Left ventricle myocardium superior (tissue), 1 donor: ENCODE measurements at regions not wholly inside any gene's neighbourhood (a gene's known extent, or its start where the extent isn't known, plus 50 kb on each side); places are given as distances from the start of the nearest gene placed in this dataset.
A peak's percentile ranks its signal among the peaks of the same experiment; 100 is the strongest.
"Not testable (repeated sequence)": the region's sequence is repeated elsewhere in the genome, so short reads cannot be mapped to it uniquely, and the experiment has no call there.

Experiments used
- ATAC-seq: fragments of 200-7000 bp; cut with Tn5 transposase; one replicate; pipeline ENCODE4 v1.9.1; 2020; ENCODE audit warnings: mild to moderate bottlenecking, moderate library complexity
- DNase-seq: peaks from one replicate; pipeline ENCODE4 v3.0.0-alpha.2; 2020
- intact Hi-C: fragments of 100-400 bp; cut with micrococcal nuclease; formaldehyde crosslinking; loops from one replicate; pipeline ENCODE4 v1.11.0; 2022
- donor health status: DM: no; HTN: yes; CAD: no; lungs with severe emphysema.

GRCh38 chr7:34544621-34545020 lies 113.4 kb upstream of the NPSR1 start:
- intact Hi-C loops, result no loop called here
- DNase-seq, result no peak
- no peak for ATAC-seq

- intact Hi-C loops, result no loop called here
- no peak for DNase-seq
- ATAC-seq, result no peak
Measured at GRCh38 chr7:34550996-34551395, 107.0 kb upstream of the NPSR1 start.

- DNase-seq (no peak), ATAC-seq (no peak)
- intact Hi-C loops, result no loop called here
Measured at GRCh38 chr7:34552502-34552901, 105.5 kb upstream of the NPSR1 start.

- DNase-seq, result no peak
- no peak for ATAC-seq
- intact Hi-C loops, result no loop called here
Measured at GRCh38 chr7:34558022-34558421, 100.0 kb upstream of the NPSR1 start.

- intact Hi-C loops, result no loop called here
- DNase-seq, result no peak
- no peak for ATAC-seq
Measured at GRCh38 chr7:34564091-34564490, 93.9 kb upstream of the NPSR1 start.

GRCh38 chr7:34567906-34568305 lies 90.1 kb upstream of the NPSR1 start:
- DNase-seq (no peak), ATAC-seq (no peak)
- intact Hi-C loops, result no loop called here

- ATAC-seq (no peak), DNase-seq (no peak)
- intact Hi-C loops, result no loop called here
Measured at GRCh38 chr7:34569975-34570699, 87.9 kb upstream of the NPSR1 start.

GRCh38 chr7:34575006-34575405 lies 83.0 kb upstream of the NPSR1 start:
- ATAC-seq, result no peak
- intact Hi-C loops, result no loop called here
- no peak for DNase-seq

- ATAC-seq, DNase-seq, intact Hi-C loops: not testable (repeated sequence)
Measured at GRCh38 chr7:34577934-34578333, 80.1 kb upstream of the NPSR1 start.

- ATAC-seq, result not testable (repeated sequence)
Measured at GRCh38 chr7:34581698-34582097, 76.3 kb upstream of the NPSR1 start.

GRCh38 chr7:34584526-34584925 lies 73.5 kb upstream of the NPSR1 start:
- no peak for ATAC-seq
- intact Hi-C loops, result no loop called here
- no peak for DNase-seq

More at GRCh38 chr7:34581698-34582097, 76.3 kb upstream of the NPSR1 start:
- intact Hi-C loops, DNase-seq: not testable (repeated sequence)

- ATAC-seq (peak; percentile 44), DNase-seq (no peak)
- intact Hi-C loops, result no loop called here
Measured at GRCh38 chr7:34596887-34597286, 61.1 kb upstream of the NPSR1 start.

GRCh38 chr7:34603711-34604444 lies 54.1 kb upstream of the NPSR1 start:
- ATAC-seq (peak; percentile 98), DNase-seq (peak; percentile 63)
- intact Hi-C loops, result no loop called here
